ENCODE measurements at regions not wholly inside any gene's neighbourhood (a gene's known extent, or its start where the extent isn't known, plus 50 kb on each side); places are given as distances from the start of the nearest gene placed in this dataset.
A peak's percentile ranks its signal among the peaks of the same experiment; 100 is the strongest.

- Histone ChIP-seq H3K36me3 (ENCODE audit: low read depth) (no peaks in the 10 kb centered on the region), H3K4me3 (ENCODE audit: severe bottlenecking) (no peak overlapping the region), H3K27ac (ENCODE audit: poor library complexity, severe bottlenecking) (no peak overlapping the region), H3K9me3 (ENCODE audit: severe bottlenecking) (no peaks in the 10 kb centered on the region), H3K27me3 (ENCODE audit: insufficient read depth, poor library complexity, severe bottlenecking) (no peaks in the 10 kb centered on the region), H3K4me1 (ENCODE audit: insufficient read depth, poor library complexity, severe bottlenecking) (peaks cover 19% of the 10 kb centered on the region)
- no peak for TF ChIP-seq CTCF (IDR thresholded peaks at IDR 0.05; ENCODE audit: poor library complexity, severe bottlenecking)
- ATAC-seq (ENCODE audit: low read depth) (no peak), DNase-seq (ENCODE audit: low spot score) (no peak)
Observed at GRCh38 chr2:235267251-235267650, 226.6 kb upstream of the AGAP1 start.

- Histone ChIP-seq H3K4me3 (ENCODE audit: severe bottlenecking) (no peak overlapping the region), H3K4me1 (ENCODE audit: insufficient read depth, poor library complexity, severe bottlenecking) (peaks cover 17% of the 10 kb centered on the region), H3K9me3 (ENCODE audit: severe bottlenecking) (no peaks in the 10 kb centered on the region), H3K36me3 (ENCODE audit: low read depth) (no peaks in the 10 kb centered on the region), H3K27me3 (ENCODE audit: insufficient read depth, poor library complexity, severe bottlenecking) (no peaks in the 10 kb centered on the region), H3K27ac (ENCODE audit: poor library complexity, severe bottlenecking) (no peak overlapping the region)
- DNase-seq (ENCODE audit: low spot score) (no peak), ATAC-seq (ENCODE audit: low read depth) (0 out of 3 replicates have a peak, but pooled peaks have one; percentile 37)
- no peak for TF ChIP-seq CTCF (IDR thresholded peaks at IDR 0.05; ENCODE audit: poor library complexity, severe bottlenecking)
Observed at GRCh38 chr2:235268535-235268934, 225.3 kb upstream of the AGAP1 start.

GRCh38 chr2:235270291-235270690 is 223.6 kb upstream of the AGAP1 start:
- H3K27ac ChIP-seq (ENCODE audit: poor library complexity, severe bottlenecking) = no peak overlapping the region
- H3K9me3 ChIP-seq (ENCODE audit: severe bottlenecking) = no peaks in the 10 kb centered on the region
- no peak for ATAC-seq (ENCODE audit: low read depth)
- no peak for TF ChIP-seq CTCF (IDR thresholded peaks at IDR 0.05; ENCODE audit: poor library complexity, severe bottlenecking)
- H3K27me3 ChIP-seq (ENCODE audit: insufficient read depth, poor library complexity, severe bottlenecking) = no peaks in the 10 kb centered on the region
- no peak for DNase-seq (ENCODE audit: low spot score)
- no peaks in the 10 kb centered on the region for H3K36me3 ChIP-seq (ENCODE audit: low read depth)
- peaks cover 9% of the 10 kb centered on the region for H3K4me1 ChIP-seq (ENCODE audit: insufficient read depth, poor library complexity, severe bottlenecking)
- H3K4me3 ChIP-seq (ENCODE audit: severe bottlenecking) = no peak overlapping the region

GRCh38 chr2:235270956-235271355 is 222.9 kb upstream of the AGAP1 start:
- DNase-seq (ENCODE audit: low spot score) (no peak), ATAC-seq (ENCODE audit: low read depth) (0 out of 3 replicates have a peak, but pooled peaks have one; percentile 19)
- H3K27me3 ChIP-seq (ENCODE audit: insufficient read depth, poor library complexity, severe bottlenecking) = no peaks in the 10 kb centered on the region
- H3K27ac ChIP-seq (ENCODE audit: poor library complexity, severe bottlenecking) = no peak overlapping the region
- no peak for TF ChIP-seq CTCF (IDR thresholded peaks at IDR 0.05; ENCODE audit: poor library complexity, severe bottlenecking)
- no peak overlapping the region for H3K4me3 ChIP-seq (ENCODE audit: severe bottlenecking)
- H3K4me1 ChIP-seq (ENCODE audit: insufficient read depth, poor library complexity, severe bottlenecking) = peaks cover 9% of the 10 kb centered on the region
- H3K36me3 ChIP-seq (ENCODE audit: low read depth) = no peaks in the 10 kb centered on the region
- H3K9me3 ChIP-seq (ENCODE audit: severe bottlenecking) = no peaks in the 10 kb centered on the region

- no peak for TF ChIP-seq CTCF (IDR thresholded peaks at IDR 0.05; ENCODE audit: poor library complexity, severe bottlenecking)
- Histone ChIP-seq H3K27me3 (ENCODE audit: insufficient read depth, poor library complexity, severe bottlenecking) (no peaks in the 10 kb centered on the region), H3K4me3 (ENCODE audit: severe bottlenecking) (no peak overlapping the region), H3K27ac (ENCODE audit: poor library complexity, severe bottlenecking) (no peak overlapping the region), H3K36me3 (ENCODE audit: low read depth) (no peaks in the 10 kb centered on the region), H3K4me1 (ENCODE audit: insufficient read depth, poor library complexity, severe bottlenecking) (peaks cover 9% of the 10 kb centered on the region), H3K9me3 (ENCODE audit: severe bottlenecking) (no peaks in the 10 kb centered on the region)
- ATAC-seq (ENCODE audit: low read depth) = no peak
- no peak for DNase-seq (ENCODE audit: low spot score)
Observed at GRCh38 chr2:235271936-235272335, 221.9 kb upstream of the AGAP1 start.
